ENCODE measurements at regions not wholly inside any gene's neighbourhood (a gene's known extent, or its start where the extent isn't known, plus 50 kb on each side); places are given as distances from the start of the nearest gene placed in this dataset.

DNA sequence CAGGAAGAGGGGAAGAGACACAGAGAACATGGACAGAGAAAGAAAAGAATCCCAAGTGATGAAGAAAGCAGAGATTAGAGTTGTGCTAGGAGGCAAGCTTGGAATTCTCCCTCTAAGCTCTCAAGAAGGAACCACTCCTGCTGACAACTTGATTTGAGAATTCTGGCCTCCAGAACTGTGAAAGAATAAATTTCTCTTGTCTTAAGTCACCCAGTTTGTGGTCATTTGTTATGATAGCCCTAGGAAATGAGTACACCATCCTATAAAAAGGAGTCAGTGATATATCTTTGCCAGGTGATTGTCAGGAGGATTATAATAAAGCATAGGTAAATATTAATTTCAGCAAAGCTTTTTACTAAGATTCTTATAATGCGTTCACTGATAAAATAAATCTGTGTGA is 82.7 kb upstream of the TFEC start:
- Histone ChIP-seq H3K9ac (ENCODE audit: low read length) (no peak overlapping the region), H3K36me3 (replicated peaks in 1 of 2; ENCODE audit: control extremely low read depth in 1 of 2, control insufficient read depth in 1 of 2, extremely low read depth in 1 of 2, insufficient read depth in 2 of 2, low read length in 1 of 2) (no peaks in the 10 kb centered on the region), H2AFZ (ENCODE audit: insufficient read depth, low read depth, low read length, poor library complexity, severe bottlenecking) (no peak overlapping the region), H3K27ac (ENCODE audit: low read length in 2 of 2) (no peak overlapping the region), H3K9me3 (ENCODE audit: control extremely low read depth in 1 of 3, control insufficient read depth in 2 of 3, insufficient read depth in 1 of 3, low read length in 2 of 3) (no peaks in the 10 kb centered on the region), H3K27me3 (replicated peaks in 1 of 4; ENCODE audit: control extremely low read depth in 1 of 4, control insufficient read depth in 3 of 4, insufficient read depth in 4 of 4, low read length in 3 of 4) (no peaks in the 10 kb centered on the region), H4K20me1 (ENCODE audit: control insufficient read depth, insufficient read depth, low read length, poor library complexity, severe bottlenecking) (no peaks in the 10 kb centered on the region), H3K4me1 (ENCODE audit: control insufficient read depth in 2 of 2, insufficient read depth in 2 of 2, low read length in 2 of 2) (no peaks in the 10 kb centered on the region), H3K79me2 (ENCODE audit: control insufficient read depth, insufficient read depth, low read length) (no peaks in the 10 kb centered on the region), H3K4me3 (ENCODE audit: control extremely low read depth in 1 of 5, extremely low read depth in 1 of 5, insufficient read depth in 1 of 5, low read depth in 2 of 5, low read length in 4 of 5) (no peak overlapping the region), H3K4me2 (replicated peaks; ENCODE audit: low read depth, low read length, poor library complexity, severe bottlenecking) (no peak overlapping the region)
- ATAC-seq (ENCODE audit: low read depth), result no peak
- DNase-seq, result no peak
- Mint-ChIP-seq H3K9me3 (ENCODE audit: insufficient read depth) (peaks cover 2% of the 10 kb centered on the region), H3K4me3 (no peak overlapping the region), H3K27me3 (no peaks in the 10 kb centered on the region), H3K4me1 (peaks cover 2% of the 10 kb centered on the region), H3K27ac (no peak overlapping the region)
- intact Hi-C loops (cut with micrococcal nuclease), result no loop called here
- ChIA-PET POLR2A (no interaction called here), CTCF (no interaction called here)
- no peak for TF ChIP-seq EZH2 (IDR thresholded peaks at IDR 0.05; ENCODE audit: borderline replicate concordance, insufficient read depth, low read depth, low read length, poor library complexity, severe bottlenecking)
- TF ChIP-seq, protein P1, sequence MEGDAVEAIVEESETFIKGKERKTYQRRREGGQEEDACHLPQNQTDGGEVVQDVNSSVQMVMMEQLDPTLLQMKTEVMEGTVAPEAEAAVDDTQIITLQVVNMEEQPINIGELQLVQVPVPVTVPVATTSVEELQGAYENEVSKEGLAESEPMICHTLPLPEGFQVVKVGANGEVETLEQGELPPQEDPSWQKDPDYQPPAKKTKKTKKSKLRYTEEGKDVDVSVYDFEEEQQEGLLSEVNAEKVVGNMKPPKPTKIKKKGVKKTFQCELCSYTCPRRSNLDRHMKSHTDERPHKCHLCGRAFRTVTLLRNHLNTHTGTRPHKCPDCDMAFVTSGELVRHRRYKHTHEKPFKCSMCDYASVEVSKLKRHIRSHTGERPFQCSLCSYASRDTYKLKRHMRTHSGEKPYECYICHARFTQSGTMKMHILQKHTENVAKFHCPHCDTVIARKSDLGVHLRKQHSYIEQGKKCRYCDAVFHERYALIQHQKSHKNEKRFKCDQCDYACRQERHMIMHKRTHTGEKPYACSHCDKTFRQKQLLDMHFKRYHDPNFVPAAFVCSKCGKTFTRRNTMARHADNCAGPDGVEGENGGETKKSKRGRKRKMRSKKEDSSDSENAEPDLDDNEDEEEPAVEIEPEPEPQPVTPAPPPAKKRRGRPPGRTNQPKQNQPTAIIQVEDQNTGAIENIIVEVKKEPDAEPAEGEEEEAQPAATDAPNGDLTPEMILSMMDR (IDR thresholded peaks at IDR 0.05), result no peak
- WGBS (ENCODE audit: insufficient coverage), result no CpG with 5 or more reads among the region's 1 CpG

DNA sequence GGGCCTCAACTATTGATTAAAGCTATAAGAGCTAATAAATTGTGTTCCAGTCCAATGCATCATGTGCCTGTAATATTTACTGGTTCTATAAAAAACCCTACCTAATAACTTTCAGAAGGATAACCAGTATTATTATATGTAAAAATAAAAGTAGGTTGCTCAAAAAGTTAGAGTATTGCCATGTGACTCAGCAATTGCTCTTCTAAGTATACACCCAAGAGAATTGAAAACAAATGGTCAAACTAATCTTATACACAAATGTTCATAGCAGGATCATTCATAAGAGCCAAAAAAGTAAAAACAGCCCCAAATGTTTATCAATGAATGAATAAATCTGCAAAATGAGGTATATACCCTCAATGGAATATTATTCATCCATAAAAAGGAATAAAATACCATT is 89.5 kb upstream of the TES start:
- Mint-ChIP-seq H3K9me3 (ENCODE audit: insufficient read depth) (no peaks in the 10 kb centered on the region), H3K27ac (no peak overlapping the region), H3K27me3 (no peaks in the 10 kb centered on the region), H3K4me3 (no peak overlapping the region), H3K4me1 (no peaks in the 10 kb centered on the region)
- TF ChIP-seq EZH2 (IDR thresholded peaks at IDR 0.05; ENCODE audit: borderline replicate concordance, insufficient read depth, low read depth, low read length, poor library complexity, severe bottlenecking), result no peak
- TF ChIP-seq, protein P1 (IDR thresholded peaks at IDR 0.05), result no peak
- intact Hi-C loops (cut with micrococcal nuclease), result no loop called here
- ChIA-PET CTCF (interaction anchor here (2.3 kb wide), 1 partner anchor 16 kb away, joined by 8 read pairs; no protein-coding TSS in a partner anchor), POLR2A (no interaction called here)
- no peaks in the 10 kb centered on the region for H3K79me2 ChIP-seq (ENCODE audit: control insufficient read depth, insufficient read depth, low read length)
- no peaks in the 10 kb centered on the region for H3K36me3 ChIP-seq (replicated peaks in 1 of 2; ENCODE audit: control extremely low read depth in 1 of 2, control insufficient read depth in 1 of 2, extremely low read depth in 1 of 2, insufficient read depth in 2 of 2, low read length in 1 of 2)
- H3K4me3 ChIP-seq (ENCODE audit: control extremely low read depth in 1 of 5, extremely low read depth in 1 of 5, insufficient read depth in 1 of 5, low read depth in 2 of 5, low read length in 4 of 5), result no peak overlapping the region
- no peak overlapping the region for H3K9ac ChIP-seq (ENCODE audit: low read length)
- no peak overlapping the region for H3K27ac ChIP-seq (ENCODE audit: low read length in 2 of 2)
- DNase-seq (no peak), ATAC-seq (ENCODE audit: low read depth) (no peak)
- no peaks in the 10 kb centered on the region for H3K4me1 ChIP-seq (ENCODE audit: control insufficient read depth in 2 of 2, insufficient read depth in 2 of 2, low read length in 2 of 2)
- no peaks in the 10 kb centered on the region for H3K9me3 ChIP-seq (ENCODE audit: control extremely low read depth in 1 of 3, control insufficient read depth in 2 of 3, insufficient read depth in 1 of 3, low read length in 2 of 3)
- no peaks in the 10 kb centered on the region for H3K27me3 ChIP-seq (replicated peaks in 1 of 4; ENCODE audit: control extremely low read depth in 1 of 4, control insufficient read depth in 3 of 4, insufficient read depth in 4 of 4, low read length in 3 of 4)
- H2AFZ ChIP-seq (ENCODE audit: insufficient read depth, low read depth, low read length, poor library complexity, severe bottlenecking), result no peak overlapping the region
- H4K20me1 ChIP-seq (ENCODE audit: control insufficient read depth, insufficient read depth, low read length, poor library complexity, severe bottlenecking), result no peaks in the 10 kb centered on the region
- no peak overlapping the region for H3K4me2 ChIP-seq (replicated peaks; ENCODE audit: low read depth, low read length, poor library complexity, severe bottlenecking)

All from B cell (primary cell).